GM19025 (cell line): ENCODE measurements at regions not wholly inside any gene's neighbourhood (a gene's known extent, or its start where the extent isn't known, plus 50 kb on each side); places are given as distances from the start of the nearest gene placed in this dataset.

Experiments used
- ATAC-seq: cut with Tn5 transposase; IDR thresholded peaks from one replicate; pipeline ENCODE4 v1.9.1; 2021; ENCODE audit warnings: mild to moderate bottlenecking, low read depth, moderate library complexity; ENCODE audit not compliant: unreplicated experiment

GRCh38 chr17:33473061-33473460 lies 180.0 kb upstream of the ASIC2 start:
- no peak for ATAC-seq

DNA sequence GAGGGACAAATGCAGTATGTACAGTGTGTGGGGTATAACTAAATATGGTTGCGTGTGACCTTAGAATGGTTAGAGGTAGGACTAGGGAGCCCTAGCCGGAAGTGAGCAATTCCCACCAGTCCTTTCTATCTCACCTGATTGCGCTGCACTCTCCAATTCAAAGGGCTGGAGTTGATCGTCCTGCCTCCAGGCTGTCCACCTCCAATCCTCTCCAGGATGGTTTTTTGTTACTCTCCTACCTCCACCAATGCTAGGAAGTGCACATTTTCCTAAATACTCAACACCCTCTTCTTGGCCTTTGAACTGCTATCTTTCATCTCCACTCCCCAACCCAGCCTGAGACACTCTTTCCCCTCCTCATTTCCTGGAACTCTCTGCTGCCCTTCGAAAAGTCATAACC lies 181.7 kb upstream of the ASIC2 start:
- no peak for ATAC-seq

DNA sequence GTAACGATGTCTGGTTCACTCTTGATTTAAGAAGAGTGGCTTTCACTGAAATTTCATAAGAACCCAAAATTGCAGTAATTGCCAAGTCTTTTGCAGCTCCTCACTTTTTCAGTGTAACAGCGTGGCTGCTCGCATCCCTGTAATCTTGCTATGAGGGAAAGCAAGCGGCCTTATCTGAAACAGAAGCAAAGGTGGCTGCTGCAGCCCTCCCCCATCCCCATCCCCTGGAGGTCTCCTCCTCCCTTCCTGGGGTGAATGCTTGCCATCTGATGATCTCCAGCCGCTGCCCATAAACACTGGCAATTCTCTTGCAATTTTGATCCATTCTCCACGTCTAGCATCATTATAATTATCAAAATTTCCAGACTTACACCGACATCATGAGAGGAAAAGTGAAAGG lies 182.5 kb upstream of the ASIC2 start:
- ATAC-seq, result no peak

GRCh38 chr17:33481652-33482051 lies 188.6 kb upstream of the ASIC2 start:
- ATAC-seq, result no peak

DNA sequence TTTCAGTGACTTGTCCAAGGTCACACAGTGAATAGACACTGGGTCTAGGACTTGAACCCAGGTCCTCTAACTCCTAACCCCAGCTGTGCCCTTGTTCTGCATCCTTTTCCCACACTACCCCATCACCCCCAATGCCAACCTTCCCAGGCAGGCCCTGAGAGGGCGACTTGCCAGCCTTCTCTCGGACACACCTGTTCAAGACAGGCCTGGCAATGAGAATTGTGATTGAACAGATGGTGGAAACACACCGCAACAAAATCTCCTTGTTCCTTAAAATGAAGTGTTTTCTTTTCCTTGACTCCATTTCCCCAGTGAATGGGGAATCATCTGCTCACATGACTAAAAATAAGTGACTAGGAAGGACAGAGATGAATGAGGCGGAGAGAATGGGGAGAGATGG lies 189.5 kb upstream of the ASIC2 start:
- no peak for ATAC-seq

DNA sequence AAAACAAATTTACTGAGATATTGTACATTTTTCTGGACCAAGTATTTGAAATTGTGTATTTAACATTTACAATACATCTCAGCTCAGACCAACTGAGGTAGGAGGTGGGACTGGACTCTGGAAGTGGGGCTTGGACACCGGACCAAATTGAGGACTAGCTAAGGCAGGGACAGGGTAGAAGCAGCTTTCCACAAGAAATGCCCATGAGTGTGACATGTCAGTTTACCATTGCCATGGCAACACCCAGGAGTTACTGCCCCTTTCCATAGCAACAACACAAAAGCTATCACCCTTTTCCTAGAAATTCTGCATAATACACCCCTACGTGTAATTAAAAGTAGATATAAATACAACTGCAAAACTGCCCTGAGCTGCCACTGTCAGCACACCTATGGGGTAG lies 191.5 kb upstream of the ASIC2 start:
- ATAC-seq, result no peak

- no peak for ATAC-seq
These were observed 193.2 kb upstream of the ASIC2 start for GRCh38 chr17:33486135-33486885.

DNA sequence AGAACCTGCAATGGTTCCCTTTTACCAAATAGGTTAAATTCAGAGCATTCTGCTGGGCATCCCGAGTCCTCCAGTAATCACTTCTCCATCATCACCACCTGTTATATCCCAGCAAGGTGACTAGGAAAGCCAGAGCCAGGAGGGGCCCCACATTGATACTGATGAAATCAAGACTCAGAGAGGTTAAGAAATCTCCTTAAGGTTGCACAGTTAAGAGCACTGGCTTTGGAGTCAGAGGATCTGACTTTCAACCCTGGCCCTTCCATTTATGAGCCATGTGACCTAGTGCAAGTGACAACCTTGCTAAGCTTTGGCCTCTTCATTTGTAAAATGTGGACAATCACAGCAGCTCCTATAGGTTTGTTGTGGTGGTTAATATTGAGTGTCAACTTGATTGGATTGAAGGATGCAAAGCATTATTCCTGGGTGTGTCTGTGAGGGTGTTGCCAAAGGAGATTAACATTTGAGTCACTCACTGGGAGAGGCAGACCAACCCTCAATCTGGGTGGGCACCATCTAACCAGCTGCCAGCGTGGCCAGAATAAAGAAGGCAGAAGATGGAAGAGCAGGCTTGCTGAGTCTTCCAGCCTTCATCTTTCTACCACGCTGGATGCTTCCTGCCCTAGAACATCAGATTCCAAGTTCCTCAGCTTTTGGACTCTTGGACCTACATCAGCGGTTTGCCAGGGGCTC lies 194.2 kb upstream of the ASIC2 start:
- no peak for ATAC-seq

- no peak for ATAC-seq
These were observed 198.9 kb upstream of the ASIC2 start for GRCh38 chr17:33491871-33492481.

DNA sequence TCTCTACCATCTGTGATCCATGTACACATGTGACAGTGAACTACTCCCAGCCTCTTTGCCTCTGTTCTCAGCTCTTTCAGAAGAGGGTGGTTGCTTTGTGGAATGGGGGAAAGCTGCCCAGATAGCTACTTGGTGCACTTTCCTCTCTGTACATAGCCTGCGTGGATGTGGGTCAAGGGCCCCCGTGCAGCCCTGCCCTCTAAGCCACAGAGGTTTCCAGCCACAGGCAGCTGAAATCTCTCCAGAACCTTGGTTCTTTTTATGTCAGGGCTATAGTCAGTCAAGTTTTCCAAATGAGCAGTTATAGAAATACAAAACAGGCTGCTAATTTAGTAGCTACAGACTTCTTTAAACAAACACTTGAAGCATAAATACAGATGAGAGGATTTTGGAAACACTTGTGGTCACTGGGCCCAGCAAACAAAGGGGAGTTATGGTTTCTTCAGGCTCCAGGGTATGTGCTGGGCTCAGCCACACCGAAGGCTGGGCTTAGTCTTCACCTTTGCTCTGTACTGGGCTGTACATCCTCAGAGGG lies 199.7 kb upstream of the ASIC2 start:
- no peak for ATAC-seq

DNA sequence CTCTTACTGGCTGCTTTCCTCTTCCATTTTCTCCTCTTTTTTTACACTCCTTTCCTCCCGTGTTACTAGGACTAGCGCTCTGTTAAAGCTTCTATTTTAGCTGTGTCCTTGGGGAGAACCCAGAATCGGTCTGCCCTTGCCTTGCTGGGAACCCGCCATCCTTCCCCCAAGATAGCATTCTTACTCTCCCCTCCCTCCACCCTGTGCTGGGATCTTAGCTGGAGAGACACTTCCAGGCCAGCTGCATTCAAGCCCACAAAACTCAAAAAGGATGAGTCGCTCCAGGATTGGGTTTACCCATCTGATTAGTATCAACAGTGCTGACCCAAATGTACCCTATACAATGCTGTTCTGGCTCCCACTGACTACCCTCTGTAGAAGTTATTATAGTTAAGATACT lies 200.5 kb upstream of the ASIC2 start:
- ATAC-seq, result no peak

GRCh38 chr17:33494151-33494550 lies 201.1 kb upstream of the ASIC2 start:
- no peak for ATAC-seq

GRCh38 chr17:33497623-33498022 lies 204.5 kb upstream of the ASIC2 start:
- no peak for ATAC-seq

DNA sequence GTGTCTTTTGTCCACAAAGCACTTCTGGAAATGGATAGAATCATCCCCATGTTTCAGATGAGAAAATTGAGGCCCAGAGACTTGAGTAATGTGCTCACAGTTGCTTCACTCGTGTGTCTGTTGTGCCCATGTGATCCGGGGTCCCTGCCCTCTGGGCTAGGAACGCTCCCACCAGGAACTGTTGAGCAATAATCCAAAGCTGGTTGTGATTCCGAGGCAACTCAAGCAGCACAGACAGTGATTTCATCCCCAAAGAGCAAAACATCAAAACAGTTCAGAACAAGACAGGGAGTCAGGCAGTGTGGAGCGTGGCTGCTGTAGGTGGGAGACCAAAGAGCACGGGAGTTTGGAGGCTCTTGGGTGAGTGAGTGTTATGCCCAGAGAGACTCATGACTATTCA lies 205.0 kb upstream of the ASIC2 start:
- no peak for ATAC-seq

- no peak for ATAC-seq
These were observed 205.9 kb upstream of the ASIC2 start for GRCh38 chr17:33499040-33499439.

GRCh38 chr17:33500151-33500550 lies 207.1 kb upstream of the ASIC2 start:
- ATAC-seq, result no peak

GRCh38 chr17:33501185-33501584 lies 208.1 kb upstream of the ASIC2 start:
- ATAC-seq, result no peak

- no peak for ATAC-seq
These were observed 211.5 kb upstream of the ASIC2 start for GRCh38 chr17:33504571-33504970.

GRCh38 chr17:33506889-33507650 lies 214.0 kb upstream of the ASIC2 start:
- ATAC-seq, result no peak

DNA sequence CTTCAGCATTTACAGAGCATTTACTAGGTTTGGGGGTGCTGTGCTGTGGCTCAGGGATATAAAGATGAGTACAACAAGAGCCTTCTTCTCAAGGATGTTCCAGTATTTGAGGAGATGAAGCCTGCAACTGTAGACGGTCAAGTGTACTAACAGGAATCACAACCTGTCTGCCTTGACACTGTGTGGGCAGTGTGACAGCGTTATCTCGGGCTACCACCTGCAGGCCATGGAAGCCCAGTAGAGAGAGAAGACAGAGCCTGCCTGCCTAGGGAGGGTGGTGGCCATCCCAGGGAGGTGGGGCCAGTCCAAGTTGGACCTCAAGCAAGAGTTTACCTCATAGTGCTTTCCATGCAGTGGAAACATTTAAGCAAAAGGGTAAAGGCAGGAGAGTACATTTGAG lies 215.1 kb upstream of the ASIC2 start:
- ATAC-seq, result no peak

GRCh38 chr17:33509331-33509730 lies 216.2 kb upstream of the ASIC2 start:
- no peak for ATAC-seq
